ENCODE measurements at regions not wholly inside any gene's neighbourhood (a gene's known extent, or its start where the extent isn't known, plus 50 kb on each side); places are given as distances from the start of the nearest gene placed in this dataset.

DNA sequence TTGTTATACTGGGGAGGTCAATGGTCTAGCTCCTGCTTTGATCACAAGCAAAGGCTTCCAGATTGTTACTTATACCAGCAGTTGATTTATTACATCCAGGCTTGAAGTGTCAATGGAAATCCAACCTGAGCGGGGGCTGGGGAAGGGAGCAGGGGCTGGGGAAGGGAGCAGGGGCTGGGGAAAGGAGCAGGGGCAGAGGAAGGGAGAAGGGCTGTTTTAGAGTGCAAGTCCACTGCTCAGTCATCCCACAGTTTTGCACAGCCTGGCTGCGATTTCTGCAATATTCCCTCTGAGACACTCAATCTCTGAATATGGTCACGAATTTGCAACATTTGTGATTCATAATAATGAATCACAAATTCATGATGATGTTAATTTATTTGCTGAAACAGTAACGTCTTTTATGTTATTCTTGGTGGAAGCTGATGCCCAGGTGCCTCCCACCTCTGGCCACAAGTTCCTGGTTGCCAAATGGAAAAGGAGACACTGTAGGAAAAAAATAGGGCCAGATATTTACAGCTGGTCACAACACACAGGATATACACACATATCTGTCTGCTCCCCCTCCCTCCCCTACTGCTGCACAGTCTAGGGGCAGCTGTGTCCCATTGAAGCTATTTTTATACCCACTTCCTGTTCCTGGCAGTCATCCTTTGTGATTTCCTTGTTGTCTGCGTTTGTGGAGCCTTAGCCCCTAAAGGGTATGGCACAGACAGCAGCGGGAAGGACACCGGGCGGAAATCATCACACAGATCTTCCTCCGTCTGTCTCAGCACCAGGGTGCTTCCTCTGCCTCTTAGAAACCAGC is 325.1 kb downstream of the GADD45G start:
- TF ChIP-seq, protein P1, sequence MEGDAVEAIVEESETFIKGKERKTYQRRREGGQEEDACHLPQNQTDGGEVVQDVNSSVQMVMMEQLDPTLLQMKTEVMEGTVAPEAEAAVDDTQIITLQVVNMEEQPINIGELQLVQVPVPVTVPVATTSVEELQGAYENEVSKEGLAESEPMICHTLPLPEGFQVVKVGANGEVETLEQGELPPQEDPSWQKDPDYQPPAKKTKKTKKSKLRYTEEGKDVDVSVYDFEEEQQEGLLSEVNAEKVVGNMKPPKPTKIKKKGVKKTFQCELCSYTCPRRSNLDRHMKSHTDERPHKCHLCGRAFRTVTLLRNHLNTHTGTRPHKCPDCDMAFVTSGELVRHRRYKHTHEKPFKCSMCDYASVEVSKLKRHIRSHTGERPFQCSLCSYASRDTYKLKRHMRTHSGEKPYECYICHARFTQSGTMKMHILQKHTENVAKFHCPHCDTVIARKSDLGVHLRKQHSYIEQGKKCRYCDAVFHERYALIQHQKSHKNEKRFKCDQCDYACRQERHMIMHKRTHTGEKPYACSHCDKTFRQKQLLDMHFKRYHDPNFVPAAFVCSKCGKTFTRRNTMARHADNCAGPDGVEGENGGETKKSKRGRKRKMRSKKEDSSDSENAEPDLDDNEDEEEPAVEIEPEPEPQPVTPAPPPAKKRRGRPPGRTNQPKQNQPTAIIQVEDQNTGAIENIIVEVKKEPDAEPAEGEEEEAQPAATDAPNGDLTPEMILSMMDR (conservative IDR thresholded peaks at IDR 0.05; ENCODE audit: low read depth, low read length) = no peak
- TF ChIP-seq EZH2 (IDR thresholded peaks at IDR 0.05; ENCODE audit: borderline replicate concordance, low read depth, low read length, poor library complexity, severe bottlenecking) = no peak
